Right atrium auricular region (tissue), 2 donors: ENCODE measurements at regions not wholly inside any gene's neighbourhood (a gene's known extent, or its start where the extent isn't known, plus 50 kb on each side); places are given as distances from the start of the nearest gene placed in this dataset.
"Not testable (repeated sequence)": the region's sequence is repeated elsewhere in the genome, so short reads cannot be mapped to it uniquely, and the experiment has no call there.

Experiments used
- DNase-seq: peaks from one replicate; pipeline ENCODE4 v3.0.0-alpha.2; 2019; ENCODE audit warnings: low spot score
- H3K27ac ChIP-seq, 2 donors: fragments of 200-600 bp; sonication (generic); 1 replicate in 1 of 2; 2 replicates in 1 of 2; pipeline ENCODE4 v1.5.1; 2016 to 2019
- H3K27me3 ChIP-seq, 2 donors: fragments of 200-600 bp; sonication (generic); one replicate each; pipeline versions ENCODE4 v1.5.1 to v1.6.0; 2017 to 2019
- H3K36me3 ChIP-seq: fragments of 200-600 bp; sonication (generic); one replicate; pipeline ENCODE4 v1.5.1; 2016
- H3K4me1 ChIP-seq, 2 donors: fragments of 200-600 bp; sonication (generic); one replicate each; pipeline versions ENCODE4 v1.5.1 to v1.6.0; 2017 to 2019
- H3K4me3 ChIP-seq, 2 donors: fragments of 200-600 bp; sonication (generic); 1 replicate in 1 of 2; 2 replicates in 1 of 2; pipeline ENCODE4 v1.5.1; 2017 to 2019; ENCODE audit warnings: mild to moderate bottlenecking in 1 of 2, moderate library complexity in 1 of 2
- H3K9me3 ChIP-seq, 2 donors: fragments of 200-600 bp; sonication (generic); one replicate each; pipeline ENCODE4 v1.5.1; 2019
- CTCF ChIP-seq, 2 donors: fragments of 200-600 bp; sonication (generic); IDR thresholded peaks; one replicate each; pipeline ENCODE4 v1.5.1; 2019; ENCODE audit warnings: antibody characterized with exemption in 2 of 2

GRCh38 chr1:230556453-230556852 is 85.8 kb upstream of the COG2 start:
- H3K36me3 ChIP-seq = no peaks in the 10 kb centered on the region
- H3K9me3 ChIP-seq = no peaks in the 10 kb centered on the region
- no peak overlapping the region for H3K27ac ChIP-seq
- H3K4me3 ChIP-seq = no peak overlapping the region
- H3K27me3 ChIP-seq = no peaks in the 10 kb centered on the region
- TF ChIP-seq CTCF (IDR thresholded peaks at IDR 0.05) = no peak
- no peak for DNase-seq
- no peaks in the 10 kb centered on the region for H3K4me1 ChIP-seq

GRCh38 chr1:230555814-230556213 is 86.5 kb upstream of the COG2 start:
- H3K36me3 ChIP-seq = no peaks in the 10 kb centered on the region
- H3K4me3 ChIP-seq = no peak overlapping the region
- no peak for TF ChIP-seq CTCF (IDR thresholded peaks at IDR 0.05)
- no peaks in the 10 kb centered on the region for H3K9me3 ChIP-seq
- no peak for DNase-seq
- no peaks in the 10 kb centered on the region for H3K27me3 ChIP-seq
- no peaks in the 10 kb centered on the region for H3K4me1 ChIP-seq
- H3K27ac ChIP-seq = no peak overlapping the region

- H3K4me1 ChIP-seq = no peaks in the 10 kb centered on the region
- H3K27ac ChIP-seq = no peak overlapping the region
- H3K4me3 ChIP-seq = no peak overlapping the region
- H3K9me3 ChIP-seq = no peaks in the 10 kb centered on the region
- no peaks in the 10 kb centered on the region for H3K27me3 ChIP-seq
- H3K36me3 ChIP-seq = no peaks in the 10 kb centered on the region
- no peak for TF ChIP-seq CTCF (IDR thresholded peaks at IDR 0.05)
- DNase-seq = no peak
Measured at GRCh38 chr1:230552880-230553279, 89.4 kb upstream of the COG2 start.

- not testable (repeated sequence) for H3K9me3 ChIP-seq, DNase-seq, H3K4me1 ChIP-seq, H3K36me3 ChIP-seq, H3K27ac ChIP-seq, H3K4me3 ChIP-seq, H3K27me3 ChIP-seq
Measured at GRCh38 chr1:230550945-230551344, 91.3 kb upstream of the COG2 start.

- H3K27ac ChIP-seq = no peak overlapping the region
- no peaks in the 10 kb centered on the region for H3K9me3 ChIP-seq
- no peaks in the 10 kb centered on the region for H3K27me3 ChIP-seq
- H3K4me3 ChIP-seq = no peak overlapping the region
- H3K4me1 ChIP-seq = no peaks in the 10 kb centered on the region
- no peak for TF ChIP-seq CTCF (IDR thresholded peaks at IDR 0.05)
- DNase-seq = no peak
- no peaks in the 10 kb centered on the region for H3K36me3 ChIP-seq
Measured at GRCh38 chr1:230550428-230550827, 91.9 kb upstream of the COG2 start.

GRCh38 chr1:230549625-230550024 is 92.7 kb upstream of the COG2 start:
- no peaks in the 10 kb centered on the region for H3K36me3 ChIP-seq
- H3K4me3 ChIP-seq = no peak overlapping the region
- no peak for TF ChIP-seq CTCF (IDR thresholded peaks at IDR 0.05)
- no peak for DNase-seq
- H3K9me3 ChIP-seq = no peaks in the 10 kb centered on the region
- H3K4me1 ChIP-seq = no peaks in the 10 kb centered on the region
- no peak overlapping the region for H3K27ac ChIP-seq
- H3K27me3 ChIP-seq = no peaks in the 10 kb centered on the region
